ENCODE measurements at regions not wholly inside any gene's neighbourhood (a gene's known extent, or its start where the extent isn't known, plus 50 kb on each side); places are given as distances from the start of the nearest gene placed in this dataset.

DNA sequence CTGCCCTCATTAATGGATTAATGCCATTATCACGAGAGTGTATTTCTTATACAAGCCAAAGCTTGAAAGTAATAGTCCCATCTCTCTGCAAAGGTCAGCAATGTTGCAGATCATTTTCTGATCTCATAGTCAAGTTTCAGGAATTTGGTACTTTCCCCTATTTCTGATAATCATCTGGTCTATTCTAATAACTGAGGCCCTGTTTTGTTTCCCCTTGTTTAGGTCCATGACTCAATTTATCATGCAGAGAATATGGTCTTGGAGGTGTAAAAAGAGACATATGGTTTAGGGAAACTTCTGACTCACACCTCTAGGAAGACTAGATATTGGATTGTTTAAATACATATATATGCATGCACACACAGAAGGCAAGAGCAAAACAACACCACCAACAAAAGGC, 339.3 kb upstream of the NUDT12 start:
- H3K36me3 Mint-ChIP-seq (ENCODE audit: low read depth), result no peaks in the 10 kb centered on the region
- TF ChIP-seq, protein P1, sequence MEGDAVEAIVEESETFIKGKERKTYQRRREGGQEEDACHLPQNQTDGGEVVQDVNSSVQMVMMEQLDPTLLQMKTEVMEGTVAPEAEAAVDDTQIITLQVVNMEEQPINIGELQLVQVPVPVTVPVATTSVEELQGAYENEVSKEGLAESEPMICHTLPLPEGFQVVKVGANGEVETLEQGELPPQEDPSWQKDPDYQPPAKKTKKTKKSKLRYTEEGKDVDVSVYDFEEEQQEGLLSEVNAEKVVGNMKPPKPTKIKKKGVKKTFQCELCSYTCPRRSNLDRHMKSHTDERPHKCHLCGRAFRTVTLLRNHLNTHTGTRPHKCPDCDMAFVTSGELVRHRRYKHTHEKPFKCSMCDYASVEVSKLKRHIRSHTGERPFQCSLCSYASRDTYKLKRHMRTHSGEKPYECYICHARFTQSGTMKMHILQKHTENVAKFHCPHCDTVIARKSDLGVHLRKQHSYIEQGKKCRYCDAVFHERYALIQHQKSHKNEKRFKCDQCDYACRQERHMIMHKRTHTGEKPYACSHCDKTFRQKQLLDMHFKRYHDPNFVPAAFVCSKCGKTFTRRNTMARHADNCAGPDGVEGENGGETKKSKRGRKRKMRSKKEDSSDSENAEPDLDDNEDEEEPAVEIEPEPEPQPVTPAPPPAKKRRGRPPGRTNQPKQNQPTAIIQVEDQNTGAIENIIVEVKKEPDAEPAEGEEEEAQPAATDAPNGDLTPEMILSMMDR (IDR thresholded peaks at IDR 0.05), result no peak
- no peak overlapping the region for H3K4me3 Mint-ChIP-seq
- POLR2A ChIA-PET, result no interaction called here
- no peak for ATAC-seq (ENCODE audit: low read depth)
- intact Hi-C loops (cut with micrococcal nuclease), result no loop called here
- peaks cover 11% of the 10 kb centered on the region for H3K9me3 Mint-ChIP-seq
- CTCF ChIA-PET, result no interaction called here
- H3K27me3 Mint-ChIP-seq, result no peaks in the 10 kb centered on the region
- DNase-seq, result no peak
- H3K4me1 Mint-ChIP-seq, result no peaks in the 10 kb centered on the region
- no peak overlapping the region for H3K27ac Mint-ChIP-seq

DNA sequence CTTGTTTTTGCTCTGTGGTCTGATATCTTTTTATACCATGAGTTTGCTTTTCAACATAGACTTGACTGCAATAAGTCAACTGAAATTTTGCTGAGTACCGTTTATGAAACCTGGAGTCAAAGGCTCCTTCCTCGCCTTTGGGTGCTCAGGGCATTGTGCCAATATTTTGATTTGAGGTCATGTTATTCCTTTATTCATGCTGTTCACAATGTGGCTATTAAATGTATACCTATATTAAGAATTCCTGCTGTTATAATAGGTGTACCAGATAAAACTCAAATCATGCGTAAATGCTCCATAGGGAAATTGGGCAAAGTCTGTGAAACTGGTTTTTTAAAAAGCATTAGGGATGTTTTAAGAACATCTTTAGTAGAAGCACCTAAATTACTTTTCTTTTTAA, 334.0 kb upstream of the NUDT12 start:
- Mint-ChIP-seq H3K4me3 (no peak overlapping the region), H3K27ac (no peak overlapping the region), H3K36me3 (ENCODE audit: low read depth) (no peaks in the 10 kb centered on the region), H3K9me3 (peaks cover 6% of the 10 kb centered on the region), H3K4me1 (no peaks in the 10 kb centered on the region), H3K27me3 (no peaks in the 10 kb centered on the region)
- no peak for DNase-seq
- ChIA-PET CTCF (no interaction called here), POLR2A (no interaction called here)
- intact Hi-C loops (cut with micrococcal nuclease), result no loop called here
- no peak for ATAC-seq (ENCODE audit: low read depth)
- TF ChIP-seq, protein P1 (IDR thresholded peaks at IDR 0.05), result no peak

DNA sequence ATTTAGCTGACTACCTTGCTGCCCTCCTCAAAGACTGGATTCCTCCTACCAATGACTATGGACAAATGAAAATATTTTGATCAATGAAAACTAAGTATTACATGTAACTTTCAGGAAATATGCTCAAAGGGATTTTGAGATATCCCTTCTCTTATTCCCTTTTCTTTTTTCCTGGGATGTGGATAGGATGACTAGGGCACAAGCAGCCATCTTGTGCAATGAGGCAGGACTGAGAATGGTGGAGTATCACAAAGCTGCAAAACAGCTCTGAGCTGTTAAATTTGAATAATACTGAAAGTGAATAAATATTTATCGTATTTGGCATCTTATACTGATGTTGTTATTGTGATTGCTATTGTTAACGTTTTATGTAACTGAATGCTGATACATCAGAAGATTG, 333.1 kb upstream of the NUDT12 start:
- no peaks in the 10 kb centered on the region for H3K27me3 Mint-ChIP-seq
- H3K9me3 Mint-ChIP-seq, result peaks cover 6% of the 10 kb centered on the region
- TF ChIP-seq, protein P1 (IDR thresholded peaks at IDR 0.05), result no peak
- no peaks in the 10 kb centered on the region for H3K36me3 Mint-ChIP-seq (ENCODE audit: low read depth)
- ChIA-PET CTCF (no interaction called here), POLR2A (no interaction called here)
- ATAC-seq (ENCODE audit: low read depth) (no peak), DNase-seq (no peak)
- intact Hi-C loops (cut with micrococcal nuclease), result no loop called here
- H3K4me1 Mint-ChIP-seq, result no peaks in the 10 kb centered on the region
- no peak overlapping the region for H3K27ac Mint-ChIP-seq
- H3K4me3 Mint-ChIP-seq, result no peak overlapping the region

DNA sequence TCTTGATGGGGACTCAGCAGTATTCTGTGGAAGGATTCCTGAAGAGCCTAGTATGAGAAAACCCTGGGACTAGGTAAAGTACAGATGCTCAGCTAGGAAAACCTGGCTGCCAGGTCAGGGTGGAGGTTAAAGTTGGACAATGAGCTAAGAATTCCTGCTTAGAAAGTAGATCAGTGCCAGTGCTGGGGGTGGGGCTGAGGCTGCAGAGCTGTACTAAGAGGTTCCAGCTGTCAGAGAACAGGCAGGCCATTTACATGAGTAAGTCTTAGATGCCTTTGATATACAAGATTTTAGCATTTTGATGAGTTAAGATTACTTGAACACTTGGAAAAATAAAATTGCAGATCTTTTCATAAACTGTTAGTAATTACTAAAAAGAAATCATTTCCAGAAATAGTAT, 332.3 kb upstream of the NUDT12 start:
- Mint-ChIP-seq H3K9me3 (peaks cover 6% of the 10 kb centered on the region), H3K27me3 (no peaks in the 10 kb centered on the region), H3K27ac (no peak overlapping the region), H3K4me1 (no peaks in the 10 kb centered on the region), H3K36me3 (ENCODE audit: low read depth) (no peaks in the 10 kb centered on the region), H3K4me3 (no peak overlapping the region)
- no peak for ATAC-seq (ENCODE audit: low read depth)
- CTCF ChIA-PET, result no interaction called here
- POLR2A ChIA-PET, result no interaction called here
- intact Hi-C loops (cut with micrococcal nuclease), result no loop called here
- TF ChIP-seq, protein P1 (IDR thresholded peaks at IDR 0.05), result no peak
- DNase-seq, result no peak

DNA sequence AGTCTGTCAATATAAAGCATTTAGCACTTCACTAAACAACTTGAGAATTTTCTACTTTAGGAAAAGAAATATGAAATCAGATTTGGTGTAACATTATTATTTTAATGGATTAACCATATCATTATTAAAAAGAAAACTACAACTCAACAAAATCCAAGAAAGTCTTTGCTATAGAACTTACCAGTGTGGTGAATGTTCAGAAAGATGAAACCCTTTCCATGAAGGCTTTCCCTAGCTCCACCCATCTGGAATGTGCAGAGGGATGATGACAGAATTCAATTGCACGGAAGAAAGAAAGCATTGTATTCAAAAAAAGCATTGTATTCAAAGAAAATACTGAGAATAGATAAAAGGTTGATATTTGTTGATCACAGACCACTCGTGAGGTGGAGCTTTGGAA, 328.6 kb upstream of the NUDT12 start:
- ChIA-PET POLR2A (no interaction called here), CTCF (no interaction called here)
- TF ChIP-seq, protein P1 (IDR thresholded peaks at IDR 0.05), result no peak
- Mint-ChIP-seq H3K27ac (no peak overlapping the region), H3K36me3 (ENCODE audit: low read depth) (no peaks in the 10 kb centered on the region), H3K4me3 (no peak overlapping the region), H3K27me3 (no peaks in the 10 kb centered on the region), H3K4me1 (no peaks in the 10 kb centered on the region), H3K9me3 (peaks cover 4% of the 10 kb centered on the region)
- ATAC-seq (ENCODE audit: low read depth) (no peak), DNase-seq (no peak)
- intact Hi-C loops (cut with micrococcal nuclease), result no loop called here

Data from activated B cell treated with CpG ODN at 0.5 μM for 24 hours (primary cell).